ACHN (cell line): ENCODE measurements at regions not wholly inside any gene's neighbourhood (a gene's known extent, or its start where the extent isn't known, plus 50 kb on each side); places are given as distances from the start of the nearest gene placed in this dataset.
"Not testable (repeated sequence)": the region's sequence is repeated elsewhere in the genome, so short reads cannot be mapped to it uniquely, and the experiment has no call there.

ENCODE experiments used
- DNase-seq: peaks from one replicate; pipeline ENCODE4 v3.0.0-alpha.2; 2015
- in situ Hi-C: cut with HindIII; loops from 2 replicates; pipeline ENCODE4 v1.10.0; 2017; ENCODE audit warnings: low sequenced_read_pairs, low pct_ligation_motif_present, low pct_unique_long_range_greater_than_20kb

- in situ Hi-C loops = no loop called here
- DNase-seq = no peak
These were observed 136.7 kb downstream of the FGF10 start for GRCh38 chr5:44252545-44252944.

GRCh38 chr5:44246986-44247385, 142.2 kb downstream of the FGF10 start:
- no peak for DNase-seq
- in situ Hi-C loops = no loop called here

- no peak for DNase-seq
- in situ Hi-C loops = no loop called here
These were observed 143.3 kb downstream of the FGF10 start for GRCh38 chr5:44245935-44246334.

GRCh38 chr5:44242791-44243190, 146.4 kb downstream of the FGF10 start:
- in situ Hi-C loops = no loop called here
- no peak for DNase-seq

GRCh38 chr5:44236040-44236439, 153.2 kb downstream of the FGF10 start:
- DNase-seq = no peak
- in situ Hi-C loops = no loop called here

GRCh38 chr5:44233691-44234090, 155.5 kb downstream of the FGF10 start:
- no peak for DNase-seq
- in situ Hi-C loops = no loop called here

- no peak for DNase-seq
- in situ Hi-C loops = no loop called here
These were observed 163.7 kb downstream of the FGF10 start for GRCh38 chr5:44225231-44226160.

- no peak for DNase-seq
- in situ Hi-C loops = no loop called here
These were observed 189.8 kb downstream of the FGF10 start for GRCh38 chr5:44199408-44199807.

- no peak for DNase-seq
- in situ Hi-C loops = no loop called here
These were observed 200.0 kb downstream of the FGF10 start for GRCh38 chr5:44189255-44189654.

GRCh38 chr5:44187973-44188372, 201.2 kb downstream of the FGF10 start:
- DNase-seq = no peak
- in situ Hi-C loops = no loop called here

GRCh38 chr5:44183753-44184152, 205.5 kb downstream of the FGF10 start:
- DNase-seq = no peak
- in situ Hi-C loops = no loop called here

GRCh38 chr5:44183312-44183711, 205.9 kb downstream of the FGF10 start:
- DNase-seq = no peak
- in situ Hi-C loops = no loop called here

GRCh38 chr5:44178414-44178813, 210.8 kb downstream of the FGF10 start:
- in situ Hi-C loops = no loop called here
- no peak for DNase-seq

GRCh38 chr5:44167540-44167939, 221.7 kb downstream of the FGF10 start:
- in situ Hi-C loops = no loop called here
- no peak for DNase-seq

GRCh38 chr5:44160369-44160768, 228.9 kb downstream of the FGF10 start:
- in situ Hi-C loops = no loop called here
- no peak for DNase-seq

- no peak for DNase-seq
- in situ Hi-C loops = no loop called here
These were observed 239.0 kb downstream of the FGF10 start for GRCh38 chr5:44150075-44150723.

- DNase-seq, in situ Hi-C loops: not testable (repeated sequence)
These were observed 271.3 kb downstream of the FGF10 start for GRCh38 chr5:44117947-44118346.

- in situ Hi-C loops, DNase-seq: not testable (repeated sequence)
These were observed 281.0 kb downstream of the FGF10 start for GRCh38 chr5:44108232-44108631.

GRCh38 chr5:44099643-44100042, 289.6 kb downstream of the FGF10 start:
- in situ Hi-C loops = no loop called here

More at GRCh38 chr5:44099643-44100042, 289.6 kb downstream of the FGF10 start:
- no peak for DNase-seq
